ENCODE measurements at regions not wholly inside any gene's neighbourhood (a gene's known extent, or its start where the extent isn't known, plus 50 kb on each side); places are given as distances from the start of the nearest gene placed in this dataset.

DNA sequence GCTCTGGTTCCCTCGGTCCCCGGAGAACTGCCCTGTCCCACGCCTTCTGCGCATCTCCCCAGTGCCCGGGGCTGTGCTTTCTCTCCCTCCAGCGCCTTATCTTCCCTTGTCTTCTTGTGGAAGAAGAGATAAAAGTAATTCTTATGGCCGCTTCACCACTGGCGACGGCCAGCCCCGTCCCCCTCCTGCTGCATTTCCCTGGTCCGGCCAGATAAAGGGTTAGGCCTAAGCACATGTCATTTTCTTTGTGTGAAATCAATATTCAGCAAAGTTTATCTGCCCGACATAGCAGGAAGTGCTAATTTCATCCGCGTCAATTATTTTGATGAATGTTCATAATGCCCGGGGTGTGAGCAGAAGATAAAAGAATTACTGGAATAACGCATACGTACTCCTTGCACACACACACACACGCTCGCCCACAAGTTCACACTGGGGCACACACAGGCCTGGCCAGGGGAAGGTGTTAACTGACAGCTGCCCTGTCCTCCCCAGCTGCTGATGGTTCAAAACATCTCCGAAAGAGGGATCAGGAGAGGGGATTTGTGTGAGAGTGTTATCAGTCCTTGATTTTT, 177.7 kb upstream of the LHX5 start:
- no peak for DNase-seq (ENCODE audit: low read depth)
- TF ChIP-seq, protein P1, sequence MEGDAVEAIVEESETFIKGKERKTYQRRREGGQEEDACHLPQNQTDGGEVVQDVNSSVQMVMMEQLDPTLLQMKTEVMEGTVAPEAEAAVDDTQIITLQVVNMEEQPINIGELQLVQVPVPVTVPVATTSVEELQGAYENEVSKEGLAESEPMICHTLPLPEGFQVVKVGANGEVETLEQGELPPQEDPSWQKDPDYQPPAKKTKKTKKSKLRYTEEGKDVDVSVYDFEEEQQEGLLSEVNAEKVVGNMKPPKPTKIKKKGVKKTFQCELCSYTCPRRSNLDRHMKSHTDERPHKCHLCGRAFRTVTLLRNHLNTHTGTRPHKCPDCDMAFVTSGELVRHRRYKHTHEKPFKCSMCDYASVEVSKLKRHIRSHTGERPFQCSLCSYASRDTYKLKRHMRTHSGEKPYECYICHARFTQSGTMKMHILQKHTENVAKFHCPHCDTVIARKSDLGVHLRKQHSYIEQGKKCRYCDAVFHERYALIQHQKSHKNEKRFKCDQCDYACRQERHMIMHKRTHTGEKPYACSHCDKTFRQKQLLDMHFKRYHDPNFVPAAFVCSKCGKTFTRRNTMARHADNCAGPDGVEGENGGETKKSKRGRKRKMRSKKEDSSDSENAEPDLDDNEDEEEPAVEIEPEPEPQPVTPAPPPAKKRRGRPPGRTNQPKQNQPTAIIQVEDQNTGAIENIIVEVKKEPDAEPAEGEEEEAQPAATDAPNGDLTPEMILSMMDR (IDR thresholded peaks at IDR 0.05; ENCODE audit: insufficient read depth, low read depth, low read length, missing control alignments): no peak
- H3K4me3 ChIP-seq (ENCODE audit: low read depth, low read length): no peak overlapping the region

DNA sequence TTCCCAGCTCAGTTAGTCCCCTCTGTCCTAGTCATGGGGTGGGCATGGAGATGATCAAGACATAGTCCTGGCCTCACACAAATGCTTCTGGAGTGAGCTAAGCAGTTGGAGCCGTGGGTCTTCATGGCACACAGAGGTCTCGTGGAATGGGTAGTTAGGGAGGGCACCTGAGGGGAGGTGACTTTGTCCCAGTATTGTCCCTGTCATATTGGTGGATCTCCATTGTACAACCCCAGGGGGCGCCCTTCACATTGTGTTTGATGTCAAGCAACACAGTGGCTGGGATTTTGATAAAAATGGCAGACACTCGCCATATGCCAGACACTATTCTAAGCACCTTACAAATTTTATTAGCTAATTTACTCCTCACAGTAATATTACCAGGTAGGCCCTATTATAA, 175.4 kb upstream of the LHX5 start:
- no peak overlapping the region for H3K4me3 ChIP-seq (ENCODE audit: low read depth, low read length)
- TF ChIP-seq, protein P1 (IDR thresholded peaks at IDR 0.05; ENCODE audit: insufficient read depth, low read depth, low read length, missing control alignments): no peak
- peak; percentile 6 for DNase-seq (ENCODE audit: low read depth)

DNA sequence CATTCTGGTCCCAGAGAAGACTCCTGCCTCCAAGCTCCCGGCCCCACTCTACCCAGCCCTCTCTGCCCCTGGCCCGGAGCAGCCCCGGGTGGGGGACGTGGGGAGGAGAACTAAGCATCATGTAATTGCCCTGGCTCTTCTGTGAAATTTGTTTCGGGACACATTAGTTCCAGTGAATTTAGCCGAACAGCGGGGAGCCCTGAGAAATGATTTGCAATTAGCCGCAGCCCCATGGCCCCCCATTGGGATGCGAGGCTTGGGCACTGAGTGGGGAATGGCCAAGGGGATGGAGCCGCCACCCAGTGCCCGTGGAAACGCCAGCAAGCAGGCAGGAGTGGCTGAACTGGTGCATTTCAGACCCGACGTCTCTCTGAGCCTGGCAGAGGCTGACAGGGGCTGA, 173.9 kb upstream of the LHX5 start:
- no peak overlapping the region for H3K4me3 ChIP-seq (ENCODE audit: low read depth, low read length)
- TF ChIP-seq, protein P1 (IDR thresholded peaks at IDR 0.05; ENCODE audit: insufficient read depth, low read depth, low read length, missing control alignments): no peak
- DNase-seq (ENCODE audit: low read depth): no peak

DNA sequence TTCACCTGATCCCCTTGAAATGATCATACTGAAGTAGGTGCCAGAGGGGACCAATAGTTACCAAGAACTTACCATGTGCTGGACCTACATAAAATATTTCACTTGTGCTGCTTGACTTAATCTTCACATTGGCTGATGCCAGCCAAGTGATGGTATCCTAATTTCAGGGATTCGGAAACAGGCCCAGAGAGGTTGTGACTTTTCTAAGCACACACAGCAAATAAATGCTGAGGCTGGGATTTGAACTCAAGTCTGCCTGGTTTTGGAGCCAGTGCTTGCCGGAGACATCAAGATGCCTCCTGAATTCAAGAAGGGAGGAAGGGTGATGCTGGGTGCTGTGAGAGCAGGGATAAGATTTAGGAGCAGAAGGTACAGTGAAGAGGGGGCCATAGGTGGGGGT, 173.5 kb upstream of the LHX5 start:
- TF ChIP-seq, protein P1 (IDR thresholded peaks at IDR 0.05; ENCODE audit: insufficient read depth, low read depth, low read length, missing control alignments): no peak
- no peak for DNase-seq (ENCODE audit: low read depth)
- H3K4me3 ChIP-seq (ENCODE audit: low read depth, low read length): no peak overlapping the region

GRCh38 chr12:113643177-113643974, 171.7 kb upstream of the LHX5 start:
- H3K4me3 ChIP-seq (ENCODE audit: low read depth, low read length): no peak overlapping the region
- no peak for DNase-seq (ENCODE audit: low read depth)
- TF ChIP-seq, protein P1 (IDR thresholded peaks at IDR 0.05; ENCODE audit: insufficient read depth, low read depth, low read length, missing control alignments): no peak

GRCh38 chr12:113642672-113643071, 171.0 kb upstream of the LHX5 start:
- TF ChIP-seq, protein P1 (IDR thresholded peaks at IDR 0.05; ENCODE audit: insufficient read depth, low read depth, low read length, missing control alignments): no peak
- H3K4me3 ChIP-seq (ENCODE audit: low read depth, low read length): no peak overlapping the region
- DNase-seq (ENCODE audit: low read depth): no peak

Measured in GM12865 (cell line).